ENCODE measurements at regions not wholly inside any gene's neighbourhood (a gene's known extent, or its start where the extent isn't known, plus 50 kb on each side); places are given as distances from the start of the nearest gene placed in this dataset.

DNA sequence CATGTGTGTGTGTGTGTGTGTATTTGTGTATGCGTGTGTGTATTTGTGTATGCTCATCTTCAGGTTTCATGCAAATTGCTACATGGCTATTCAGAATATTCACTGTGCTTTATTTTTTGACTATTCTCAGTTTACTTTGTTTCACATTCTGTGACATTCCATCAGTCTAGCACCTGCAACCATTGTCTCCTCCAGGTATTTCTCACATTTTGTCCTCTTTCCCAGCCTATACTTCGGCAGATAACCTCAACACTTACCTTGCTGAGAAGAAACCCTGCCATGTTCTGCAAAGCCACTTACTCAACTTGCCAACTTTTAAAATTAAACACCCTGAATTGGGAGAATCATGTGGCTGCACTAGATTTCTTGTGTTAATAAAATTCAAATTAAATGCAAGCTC lies 135.4 kb upstream of the REG3A start:
- no peak for DNase-seq (ENCODE audit: low read depth in 2 of 2)
- H3K4me3 ChIP-seq (replicated peaks in 1 of 2; ENCODE audit: low read depth in 2 of 2, low read length in 2 of 2) = no peak overlapping the region
- no peak for TF ChIP-seq CTCF (IDR thresholded peaks at IDR 0.05; ENCODE audit: low read depth, low read length)

DNA sequence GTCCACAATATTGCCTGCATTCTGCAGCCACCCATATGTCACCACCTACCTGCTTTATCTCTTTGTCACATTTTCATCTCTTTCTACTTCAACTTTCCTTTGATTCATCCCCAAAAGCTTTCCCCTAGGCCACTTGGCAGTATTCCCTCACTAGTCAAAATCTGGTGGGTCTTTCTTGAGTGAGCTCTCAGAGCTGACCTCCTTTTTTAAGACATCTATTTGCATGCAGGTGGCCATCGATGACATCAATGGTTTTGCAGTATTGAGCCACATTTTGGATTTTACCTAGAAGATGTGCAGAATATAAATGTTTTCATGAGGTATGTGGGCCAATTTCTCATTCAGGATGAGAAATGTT lies 133.4 kb upstream of the REG3A start:
- no peak for DNase-seq (ENCODE audit: low read depth in 2 of 2)
- H3K4me3 ChIP-seq (replicated peaks in 1 of 2; ENCODE audit: low read depth in 2 of 2, low read length in 2 of 2) = no peak overlapping the region
- TF ChIP-seq CTCF (IDR thresholded peaks at IDR 0.05; ENCODE audit: low read depth, low read length) = no peak

- no peak overlapping the region for H3K4me3 ChIP-seq (replicated peaks in 1 of 2; ENCODE audit: low read depth in 2 of 2, low read length in 2 of 2)
- no peak for TF ChIP-seq CTCF (IDR thresholded peaks at IDR 0.05; ENCODE audit: low read depth, low read length)
- DNase-seq (ENCODE audit: low read depth in 2 of 2) = no peak
These were observed 132.8 kb upstream of the REG3A start for GRCh38 chr2:79292239-79292957.

GRCh38 chr2:79275863-79276262 lies 116.3 kb upstream of the REG3A start:
- no peak overlapping the region for H3K4me3 ChIP-seq (replicated peaks in 1 of 2; ENCODE audit: low read depth in 2 of 2, low read length in 2 of 2)
- no peak for TF ChIP-seq CTCF (IDR thresholded peaks at IDR 0.05; ENCODE audit: low read depth, low read length)
- DNase-seq (ENCODE audit: low read depth in 2 of 2) = no peak

DNA sequence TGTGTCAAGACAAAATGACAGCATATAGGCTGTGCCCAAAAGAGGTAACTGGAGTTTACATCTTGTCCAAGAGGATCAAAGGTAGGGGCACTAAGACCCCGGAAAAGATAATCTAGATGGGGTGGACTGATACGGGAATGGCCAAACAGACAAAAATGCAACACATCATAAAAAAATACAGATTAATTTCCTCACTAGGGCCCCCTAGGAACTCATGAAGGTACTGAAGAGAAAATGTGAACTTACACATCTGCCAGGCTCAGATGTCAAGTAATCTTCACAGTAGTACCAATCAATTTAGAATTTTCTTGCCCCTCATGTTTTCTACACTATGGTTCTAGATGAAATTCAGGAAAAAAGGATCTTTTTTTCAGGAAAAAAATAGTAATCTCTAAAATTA lies 115.6 kb upstream of the REG3A start:
- H3K4me3 ChIP-seq (replicated peaks in 1 of 2; ENCODE audit: low read depth in 2 of 2, low read length in 2 of 2) = no peak overlapping the region
- no peak for TF ChIP-seq CTCF (IDR thresholded peaks at IDR 0.05; ENCODE audit: low read depth, low read length)
- DNase-seq (ENCODE audit: low read depth in 2 of 2) = no peak

DNA sequence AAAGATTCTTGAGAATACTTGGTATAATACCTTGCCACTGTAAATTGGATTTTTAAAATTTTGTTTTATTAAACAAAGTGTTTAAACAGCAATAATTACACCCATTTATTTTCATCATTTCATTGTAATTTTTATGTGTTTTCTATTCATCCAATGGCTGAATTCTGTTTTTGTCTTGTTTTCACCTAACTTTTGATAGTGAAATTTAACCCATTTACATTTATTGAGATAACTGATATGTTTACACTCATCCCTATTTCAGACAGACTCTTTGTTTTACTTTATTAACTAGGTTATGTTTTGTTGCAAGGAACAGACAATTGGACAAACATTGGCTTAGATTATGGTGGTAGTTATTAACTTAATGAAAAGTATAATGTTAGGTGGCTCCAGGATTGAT lies 113.1 kb upstream of the REG3A start:
- TF ChIP-seq CTCF (IDR thresholded peaks at IDR 0.05; ENCODE audit: low read depth, low read length) = no peak
- DNase-seq (ENCODE audit: low read depth in 2 of 2) = no peak
- no peak overlapping the region for H3K4me3 ChIP-seq (replicated peaks in 1 of 2; ENCODE audit: low read depth in 2 of 2, low read length in 2 of 2)

DNA sequence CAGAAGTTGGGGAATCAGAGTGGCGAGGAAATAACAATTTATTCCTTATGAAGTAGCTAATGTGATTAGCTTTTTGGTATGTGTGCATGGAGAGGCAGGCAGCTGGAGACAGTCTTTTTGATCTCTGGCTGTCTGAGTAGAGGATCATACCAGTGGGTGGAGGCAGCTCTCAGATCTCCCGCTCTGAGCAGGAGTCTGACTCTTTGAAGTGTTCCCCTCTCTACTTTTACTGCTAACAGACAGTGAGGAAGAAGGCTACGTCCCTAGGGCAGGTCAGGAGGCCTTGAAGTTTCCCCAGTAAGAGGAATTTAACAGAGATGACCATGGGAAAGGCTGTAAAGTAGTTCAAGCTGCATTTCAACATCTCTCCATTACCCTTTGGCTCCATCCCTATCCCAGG lies 111.9 kb upstream of the REG3A start:
- TF ChIP-seq CTCF (IDR thresholded peaks at IDR 0.05; ENCODE audit: low read depth, low read length) = no peak
- H3K4me3 ChIP-seq (replicated peaks in 1 of 2; ENCODE audit: low read depth in 2 of 2, low read length in 2 of 2) = no peak overlapping the region
- DNase-seq (ENCODE audit: low read depth in 2 of 2) = no peak

All from cardiac fibroblast (primary cell).